B cell (primary cell): ENCODE measurements at regions not wholly inside any gene's neighbourhood (a gene's known extent, or its start where the extent isn't known, plus 50 kb on each side); places are given as distances from the start of the nearest gene placed in this dataset.

ENCODE experiments used
- EZH2 ChIP-seq: IDR thresholded peaks from 2 replicates; pipeline ENCODE4 v1.6.1; 2012; ENCODE audit warnings: borderline replicate concordance, low read depth, mild to moderate bottlenecking, moderate library complexity, low read length; ENCODE audit not compliant: insufficient read depth, poor library complexity, severe bottlenecking
- TF ChIP-seq, protein P1 (sequence below): fragments of 200-600 bp; IDR thresholded peaks from one replicate; pipeline ENCODE4 v1.8.0; 2022; ENCODE audit warnings: antibody characterized with exemption, mild to moderate bottlenecking

DNA sequence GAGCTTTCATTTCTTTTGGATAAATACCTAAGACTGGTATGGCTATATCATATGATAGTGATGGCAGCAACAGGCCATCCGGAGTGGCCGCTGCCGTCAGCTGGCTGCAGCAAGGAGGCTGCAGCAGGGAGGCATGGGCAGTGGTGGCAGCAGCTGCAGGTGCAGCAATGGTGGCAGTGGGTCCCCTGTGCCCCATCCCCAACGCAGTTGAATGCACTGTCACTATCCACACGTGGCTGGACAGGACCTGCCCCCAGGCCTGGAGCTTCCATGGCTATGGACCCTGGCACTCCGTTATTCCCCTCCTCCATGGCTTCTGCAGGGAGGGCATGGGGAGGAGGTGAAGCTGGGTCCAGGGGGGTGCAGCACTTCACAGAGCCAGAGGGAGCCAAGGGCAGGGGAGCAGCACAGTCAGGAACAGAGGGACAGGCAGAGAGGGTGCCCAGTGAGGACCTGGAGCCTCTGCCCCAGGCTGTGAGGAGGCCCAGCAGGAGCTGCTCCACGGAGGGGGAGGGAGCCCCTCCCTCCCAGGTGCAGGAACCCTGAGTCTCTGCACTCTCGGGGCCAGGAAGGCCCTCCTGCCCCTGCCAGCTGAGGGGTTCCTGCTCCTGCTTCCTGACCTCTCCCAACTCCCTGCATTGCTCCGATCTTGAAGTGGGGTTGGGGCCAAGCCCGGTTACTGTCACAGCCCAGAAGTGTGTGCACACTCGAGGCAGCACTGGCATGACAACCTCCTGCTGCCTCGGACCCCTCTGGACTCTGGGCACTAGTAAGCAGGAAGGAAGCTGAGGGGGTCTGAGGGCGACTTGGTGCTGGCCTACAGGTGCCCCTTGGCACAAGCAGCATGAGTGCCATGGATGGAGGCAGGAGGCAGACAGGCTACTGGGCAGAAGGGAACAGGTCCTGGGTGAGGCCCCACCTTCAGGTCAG, 466.3 kb downstream of the GUCY1A2 start:
- TF ChIP-seq, protein P1, sequence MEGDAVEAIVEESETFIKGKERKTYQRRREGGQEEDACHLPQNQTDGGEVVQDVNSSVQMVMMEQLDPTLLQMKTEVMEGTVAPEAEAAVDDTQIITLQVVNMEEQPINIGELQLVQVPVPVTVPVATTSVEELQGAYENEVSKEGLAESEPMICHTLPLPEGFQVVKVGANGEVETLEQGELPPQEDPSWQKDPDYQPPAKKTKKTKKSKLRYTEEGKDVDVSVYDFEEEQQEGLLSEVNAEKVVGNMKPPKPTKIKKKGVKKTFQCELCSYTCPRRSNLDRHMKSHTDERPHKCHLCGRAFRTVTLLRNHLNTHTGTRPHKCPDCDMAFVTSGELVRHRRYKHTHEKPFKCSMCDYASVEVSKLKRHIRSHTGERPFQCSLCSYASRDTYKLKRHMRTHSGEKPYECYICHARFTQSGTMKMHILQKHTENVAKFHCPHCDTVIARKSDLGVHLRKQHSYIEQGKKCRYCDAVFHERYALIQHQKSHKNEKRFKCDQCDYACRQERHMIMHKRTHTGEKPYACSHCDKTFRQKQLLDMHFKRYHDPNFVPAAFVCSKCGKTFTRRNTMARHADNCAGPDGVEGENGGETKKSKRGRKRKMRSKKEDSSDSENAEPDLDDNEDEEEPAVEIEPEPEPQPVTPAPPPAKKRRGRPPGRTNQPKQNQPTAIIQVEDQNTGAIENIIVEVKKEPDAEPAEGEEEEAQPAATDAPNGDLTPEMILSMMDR = no peak
- TF ChIP-seq EZH2 = no peak
